Muscle layer of duodenum (tissue), 2 donors: ENCODE measurements at regions not wholly inside any gene's neighbourhood (a gene's known extent, or its start where the extent isn't known, plus 50 kb on each side); places are given as distances from the start of the nearest gene placed in this dataset.
"Not testable (repeated sequence)": the region's sequence is repeated elsewhere in the genome, so short reads cannot be mapped to it uniquely, and the experiment has no call there.

Source experiments
- H3K27ac ChIP-seq: one replicate; pipeline ENCODE4 v1.7.0; 2013; ENCODE audit warnings: mild to moderate bottlenecking, low read length
- H3K27me3 ChIP-seq: one replicate; pipeline ENCODE4 v1.7.0; 2013; ENCODE audit warnings: low read depth, mild to moderate bottlenecking, control low read depth, low read length
- H3K36me3 ChIP-seq, 2 donors: one replicate each; pipeline ENCODE4 v1.7.0; 2013; ENCODE audit warnings: low read length in 2 of 2, control low read depth in 1 of 2, mild to moderate bottlenecking in 1 of 2; ENCODE audit not compliant: insufficient read depth in 2 of 2, control insufficient read depth in 1 of 2
- H3K4me1 ChIP-seq, 2 donors: one replicate each; pipeline ENCODE4 v1.7.0; 2013; ENCODE audit warnings: low read length in 2 of 2, mild to moderate bottlenecking in 2 of 2, control low read depth in 1 of 2, moderate library complexity in 1 of 2; ENCODE audit not compliant: insufficient read depth in 2 of 2, control insufficient read depth in 1 of 2
- H3K4me3 ChIP-seq, 2 donors: one replicate each; pipeline ENCODE4 v1.7.0; 2013; ENCODE audit warnings: low read length in 2 of 2, low read depth in 1 of 2, mild to moderate bottlenecking in 1 of 2
- H3K9me3 ChIP-seq, 2 donors: one replicate each; pipeline ENCODE4 v1.7.0; 2013; ENCODE audit warnings: low read length in 2 of 2, control low read depth in 1 of 2, mild to moderate bottlenecking in 1 of 2; ENCODE audit not compliant: control insufficient read depth in 1 of 2
- donor health status: healthy.

GRCh38 chr16:29268348-29268747 lies 138.2 kb downstream of the NPIPB11 start:
- not testable (repeated sequence) for H3K27me3 ChIP-seq, H3K4me3 ChIP-seq, H3K36me3 ChIP-seq, H3K9me3 ChIP-seq, H3K27ac ChIP-seq
- peaks cover 4 to 17% of the 10 kb centered on the region in 2 donors for H3K4me1 ChIP-seq

GRCh38 chr16:29267891-29268290 lies 138.6 kb downstream of the NPIPB11 start:
- not testable (repeated sequence) for H3K27ac ChIP-seq, H3K36me3 ChIP-seq, H3K27me3 ChIP-seq, H3K9me3 ChIP-seq, H3K4me3 ChIP-seq
- peaks cover 4 to 17% of the 10 kb centered on the region in 2 donors for H3K4me1 ChIP-seq

GRCh38 chr16:29267055-29267619 lies 139.4 kb downstream of the NPIPB11 start:
- H3K36me3 ChIP-seq, H3K27ac ChIP-seq, H3K9me3 ChIP-seq, H3K4me3 ChIP-seq, H3K27me3 ChIP-seq: not testable (repeated sequence)
- peaks cover 4 to 17% of the 10 kb centered on the region in 2 donors for H3K4me1 ChIP-seq

GRCh38 chr16:29266612-29267011 lies 139.9 kb downstream of the NPIPB11 start:
- not testable (repeated sequence) for H3K36me3 ChIP-seq, H3K27me3 ChIP-seq, H3K27ac ChIP-seq, H3K9me3 ChIP-seq, H3K4me3 ChIP-seq
- peaks cover 4 to 17% of the 10 kb centered on the region in 2 donors for H3K4me1 ChIP-seq

GRCh38 chr16:29265255-29265853 lies 141.2 kb downstream of the NPIPB11 start:
- not testable (repeated sequence) for H3K4me3 ChIP-seq, H3K27me3 ChIP-seq, H3K36me3 ChIP-seq, H3K9me3 ChIP-seq
- Histone ChIP-seq H3K27ac (peak overlapping the region; percentile 72), H3K4me1 (peaks cover 4 to 17% of the 10 kb centered on the region in 2 donors)

- H3K9me3 ChIP-seq, H3K36me3 ChIP-seq, H3K27me3 ChIP-seq, H3K4me3 ChIP-seq: not testable (repeated sequence)
- peaks cover 4 to 17% of the 10 kb centered on the region in 2 donors for H3K4me1 ChIP-seq
- peak overlapping the region; percentile 72 for H3K27ac ChIP-seq
These were observed 142.3 kb downstream of the NPIPB11 start for GRCh38 chr16:29264080-29264837.

GRCh38 chr16:29262725-29263124 lies 143.8 kb downstream of the NPIPB11 start:
- H3K4me1 ChIP-seq = peaks cover 4 to 12% of the 10 kb centered on the region in 2 donors
- H3K27me3 ChIP-seq, H3K36me3 ChIP-seq, H3K9me3 ChIP-seq, H3K27ac ChIP-seq, H3K4me3 ChIP-seq: not testable (repeated sequence)

- H3K36me3 ChIP-seq, H3K4me3 ChIP-seq, H3K27ac ChIP-seq, H3K9me3 ChIP-seq, H3K27me3 ChIP-seq: not testable (repeated sequence)
- peaks cover 4 to 12% of the 10 kb centered on the region in 2 donors for H3K4me1 ChIP-seq
These were observed 144.9 kb downstream of the NPIPB11 start for GRCh38 chr16:29261427-29262248.

GRCh38 chr16:29260683-29261426 lies 145.7 kb downstream of the NPIPB11 start:
- not testable (repeated sequence) for H3K27ac ChIP-seq, H3K27me3 ChIP-seq, H3K9me3 ChIP-seq, H3K36me3 ChIP-seq, H3K4me3 ChIP-seq
- peaks cover 4 to 12% of the 10 kb centered on the region in 2 donors for H3K4me1 ChIP-seq

GRCh38 chr16:29259635-29260457 lies 146.7 kb downstream of the NPIPB11 start:
- not testable (repeated sequence) for H3K9me3 ChIP-seq, H3K27me3 ChIP-seq, H3K4me3 ChIP-seq, H3K4me1 ChIP-seq, H3K27ac ChIP-seq, H3K36me3 ChIP-seq
